ENCODE measurements at regions not wholly inside any gene's neighbourhood (a gene's known extent, or its start where the extent isn't known, plus 50 kb on each side); places are given as distances from the start of the nearest gene placed in this dataset.

DNA sequence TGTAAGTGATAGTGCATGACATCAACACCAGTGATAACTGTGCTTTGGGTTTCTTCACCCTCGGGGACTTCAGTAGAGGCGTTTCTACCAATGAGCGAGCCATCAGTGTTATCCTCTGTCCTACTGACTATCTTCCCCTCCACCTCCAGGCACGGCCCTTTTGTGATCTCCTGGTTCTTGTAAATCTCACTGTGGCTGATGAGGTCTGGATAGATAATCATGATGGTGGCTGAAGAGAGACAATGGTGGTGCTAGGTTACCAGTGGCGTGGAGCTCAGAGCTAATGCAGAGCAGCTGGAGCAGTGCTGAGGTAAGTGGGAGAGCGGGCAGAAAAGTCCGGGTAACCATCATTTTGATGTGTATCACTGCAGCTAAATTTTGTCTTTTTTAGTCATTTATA, 816.6 kb downstream of the GLUD2 start:
- no peak for TF ChIP-seq EP300 (IDR thresholded peaks at IDR 0.05)
- TF ChIP-seq, protein P1, sequence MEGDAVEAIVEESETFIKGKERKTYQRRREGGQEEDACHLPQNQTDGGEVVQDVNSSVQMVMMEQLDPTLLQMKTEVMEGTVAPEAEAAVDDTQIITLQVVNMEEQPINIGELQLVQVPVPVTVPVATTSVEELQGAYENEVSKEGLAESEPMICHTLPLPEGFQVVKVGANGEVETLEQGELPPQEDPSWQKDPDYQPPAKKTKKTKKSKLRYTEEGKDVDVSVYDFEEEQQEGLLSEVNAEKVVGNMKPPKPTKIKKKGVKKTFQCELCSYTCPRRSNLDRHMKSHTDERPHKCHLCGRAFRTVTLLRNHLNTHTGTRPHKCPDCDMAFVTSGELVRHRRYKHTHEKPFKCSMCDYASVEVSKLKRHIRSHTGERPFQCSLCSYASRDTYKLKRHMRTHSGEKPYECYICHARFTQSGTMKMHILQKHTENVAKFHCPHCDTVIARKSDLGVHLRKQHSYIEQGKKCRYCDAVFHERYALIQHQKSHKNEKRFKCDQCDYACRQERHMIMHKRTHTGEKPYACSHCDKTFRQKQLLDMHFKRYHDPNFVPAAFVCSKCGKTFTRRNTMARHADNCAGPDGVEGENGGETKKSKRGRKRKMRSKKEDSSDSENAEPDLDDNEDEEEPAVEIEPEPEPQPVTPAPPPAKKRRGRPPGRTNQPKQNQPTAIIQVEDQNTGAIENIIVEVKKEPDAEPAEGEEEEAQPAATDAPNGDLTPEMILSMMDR (IDR thresholded peaks at IDR 0.05): no peak

Measured in ovary (tissue), 3 donors.